Effector memory CD8-positive, alpha-beta T cell (primary cell): ENCODE measurements at regions not wholly inside any gene's neighbourhood (a gene's known extent, or its start where the extent isn't known, plus 50 kb on each side); places are given as distances from the start of the nearest gene placed in this dataset.

Experiments used
- ATAC-seq: fragments of 150-1000 bp; cut with Tn5 transposase; replicated peaks from 2 replicates; pipeline ENCODE4 v1.10.0; 2021; ENCODE audit warnings: mild to moderate bottlenecking, moderate library complexity
- DNase-seq, 3 experiments: peaks; one replicate each; pipeline ENCODE4 v3.0.0; 2021
- H3K27ac Mint-ChIP-seq, 2 donors: one replicate each; pipeline ENCODE4 v1.8.0; 2022; ENCODE audit warnings: mild to moderate bottlenecking in 2 of 2, mixed read lengths in 2 of 2, moderate library complexity in 2 of 2
- H3K27me3 Mint-ChIP-seq, 2 donors: one replicate each; pipeline ENCODE4 v1.8.0; 2022; ENCODE audit warnings: mixed read lengths in 2 of 2
- H3K36me3 Mint-ChIP-seq: one replicate; pipeline ENCODE4 v1.8.0; 2022; ENCODE audit warnings: mild to moderate bottlenecking, moderate library complexity, mixed read lengths; ENCODE audit not compliant: insufficient read depth
- H3K4me1 Mint-ChIP-seq, 2 donors: one replicate each; pipeline ENCODE4 v1.8.0; 2022; ENCODE audit warnings: low read depth in 2 of 2, mixed read lengths in 2 of 2
- H3K4me3 Mint-ChIP-seq, 2 donors: one replicate each; pipeline ENCODE4 v1.8.0; 2022; ENCODE audit warnings: mild to moderate bottlenecking in 2 of 2, mixed read lengths in 2 of 2, moderate library complexity in 2 of 2
- H3K9me3 Mint-ChIP-seq, 2 donors: one replicate each; pipeline ENCODE4 v1.8.0; 2022; ENCODE audit warnings: mixed read lengths in 2 of 2

GRCh38 chr6:133610971-133611370, 277.9 kb upstream of the TCF21 start:
- H3K4me3 Mint-ChIP-seq: no peak overlapping the region
- DNase-seq: no peak
- no peaks in the 10 kb centered on the region for H3K36me3 Mint-ChIP-seq
- no peaks in the 10 kb centered on the region for H3K27me3 Mint-ChIP-seq
- no peak overlapping the region for H3K27ac Mint-ChIP-seq
- H3K9me3 Mint-ChIP-seq: peaks cover 0 to 3% of the 10 kb centered on the region in 2 donors
- H3K4me1 Mint-ChIP-seq: no peaks in the 10 kb centered on the region
- no peak for ATAC-seq

DNA sequence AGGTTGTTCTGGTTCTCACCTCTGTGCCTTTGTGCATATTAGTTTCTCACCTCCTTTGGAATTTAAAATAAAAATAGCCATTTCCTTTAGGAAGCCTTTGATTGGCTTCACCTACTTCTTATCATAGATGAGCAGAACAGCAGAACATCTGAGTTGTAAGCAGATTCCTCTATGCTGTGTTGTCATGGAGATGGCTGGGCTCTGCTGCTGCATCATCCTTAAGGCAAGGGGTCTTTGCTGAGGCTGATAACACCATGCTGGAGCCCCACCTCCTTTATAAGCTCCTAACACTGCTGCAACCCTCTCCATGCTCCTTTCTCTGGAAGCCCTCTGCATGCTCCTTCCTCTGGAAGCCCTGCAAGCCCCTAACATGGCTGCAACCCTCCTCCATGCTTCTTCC, 276.5 kb upstream of the TCF21 start:
- ATAC-seq (no peak), DNase-seq (no peak)
- H3K27me3 Mint-ChIP-seq: no peaks in the 10 kb centered on the region
- H3K36me3 Mint-ChIP-seq: no peaks in the 10 kb centered on the region
- H3K4me3 Mint-ChIP-seq: no peak overlapping the region
- no peak overlapping the region for H3K27ac Mint-ChIP-seq
- H3K4me1 Mint-ChIP-seq: no peaks in the 10 kb centered on the region
- H3K9me3 Mint-ChIP-seq: peaks cover 4 to 11% of the 10 kb centered on the region in 2 donors

- H3K27me3 Mint-ChIP-seq: no peaks in the 10 kb centered on the region
- DNase-seq (no peak), ATAC-seq (no peak)
- no peak overlapping the region for H3K27ac Mint-ChIP-seq
- peaks cover 7 to 14% of the 10 kb centered on the region in 2 donors for H3K9me3 Mint-ChIP-seq
- no peaks in the 10 kb centered on the region for H3K4me1 Mint-ChIP-seq
- no peak overlapping the region for H3K4me3 Mint-ChIP-seq
- no peaks in the 10 kb centered on the region for H3K36me3 Mint-ChIP-seq
Observed at GRCh38 chr6:133613211-133613610, 275.7 kb upstream of the TCF21 start.

DNA sequence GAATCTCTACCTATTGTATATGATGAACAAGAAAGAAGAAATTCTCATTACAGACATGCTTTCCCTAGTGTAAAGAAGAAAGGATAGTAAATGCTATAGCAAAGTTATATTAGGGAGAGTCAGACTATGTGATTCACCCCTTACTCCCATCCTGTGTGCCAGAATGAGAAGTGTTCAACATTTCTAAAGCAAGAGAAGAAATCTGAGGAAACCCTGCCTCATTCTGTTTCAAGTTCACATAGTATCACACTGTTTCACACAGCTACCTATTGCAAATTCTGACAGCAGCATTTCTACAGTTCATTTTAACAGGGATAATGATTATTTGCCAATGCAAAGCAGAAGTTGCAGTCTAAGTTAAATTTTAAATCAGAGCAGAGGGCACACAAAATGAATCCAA, 267.2 kb upstream of the TCF21 start:
- H3K4me1 Mint-ChIP-seq: no peaks in the 10 kb centered on the region
- no peak overlapping the region for H3K4me3 Mint-ChIP-seq
- no peak overlapping the region for H3K27ac Mint-ChIP-seq
- no peak for ATAC-seq
- no peak for DNase-seq
- H3K27me3 Mint-ChIP-seq: no peaks in the 10 kb centered on the region
- no peaks in the 10 kb centered on the region for H3K36me3 Mint-ChIP-seq
- H3K9me3 Mint-ChIP-seq: peaks cover 9 to 14% of the 10 kb centered on the region in 2 donors

GRCh38 chr6:133623065-133623464, 265.8 kb upstream of the TCF21 start:
- peaks cover 2 to 7% of the 10 kb centered on the region in 2 donors for H3K9me3 Mint-ChIP-seq
- no peak overlapping the region for H3K4me3 Mint-ChIP-seq
- ATAC-seq: no peak
- no peaks in the 10 kb centered on the region for H3K36me3 Mint-ChIP-seq
- DNase-seq: no peak
- no peaks in the 10 kb centered on the region for H3K27me3 Mint-ChIP-seq
- H3K4me1 Mint-ChIP-seq: no peaks in the 10 kb centered on the region
- no peak overlapping the region for H3K27ac Mint-ChIP-seq

DNA sequence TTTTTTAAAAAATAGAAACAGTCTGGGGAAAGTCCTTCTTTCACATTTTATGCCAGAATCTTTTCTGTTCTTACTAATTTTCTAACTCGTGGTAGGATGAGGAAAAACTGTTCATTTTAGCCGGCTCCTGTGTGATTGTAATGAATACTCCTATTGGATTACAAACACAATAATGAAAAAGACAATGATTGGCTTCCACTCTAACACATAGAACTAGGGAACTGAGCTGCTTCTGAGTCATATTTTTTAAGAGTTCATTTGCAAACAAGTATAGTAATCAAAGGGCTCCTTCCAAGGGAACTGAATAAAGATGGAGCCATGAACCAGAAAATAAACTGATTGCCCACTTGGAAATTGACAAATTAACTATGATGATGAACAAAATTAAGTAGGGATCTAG, 265.3 kb upstream of the TCF21 start:
- DNase-seq (no peak), ATAC-seq (no peak)
- Mint-ChIP-seq H3K36me3 (no peaks in the 10 kb centered on the region), H3K4me3 (no peak overlapping the region), H3K4me1 (no peaks in the 10 kb centered on the region), H3K27me3 (no peaks in the 10 kb centered on the region), H3K9me3 (peaks cover 2 to 3% of the 10 kb centered on the region in 2 donors), H3K27ac (no peak overlapping the region)

- Mint-ChIP-seq H3K4me3 (no peak overlapping the region), H3K36me3 (no peaks in the 10 kb centered on the region), H3K27me3 (no peaks in the 10 kb centered on the region), H3K4me1 (no peaks in the 10 kb centered on the region), H3K9me3 (peaks cover 0 to 2% of the 10 kb centered on the region in 2 donors), H3K27ac (no peak overlapping the region)
- DNase-seq (no peak), ATAC-seq (no peak)
Observed at GRCh38 chr6:133626096-133626666, 262.7 kb upstream of the TCF21 start.

GRCh38 chr6:133629970-133630369, 258.9 kb upstream of the TCF21 start:
- Mint-ChIP-seq H3K27me3 (no peaks in the 10 kb centered on the region), H3K4me3 (no peak overlapping the region), H3K4me1 (no peaks in the 10 kb centered on the region), H3K36me3 (no peaks in the 10 kb centered on the region), H3K9me3 (no peaks in the 10 kb centered on the region), H3K27ac (no peak overlapping the region)
- DNase-seq (no peak), ATAC-seq (no peak)

DNA sequence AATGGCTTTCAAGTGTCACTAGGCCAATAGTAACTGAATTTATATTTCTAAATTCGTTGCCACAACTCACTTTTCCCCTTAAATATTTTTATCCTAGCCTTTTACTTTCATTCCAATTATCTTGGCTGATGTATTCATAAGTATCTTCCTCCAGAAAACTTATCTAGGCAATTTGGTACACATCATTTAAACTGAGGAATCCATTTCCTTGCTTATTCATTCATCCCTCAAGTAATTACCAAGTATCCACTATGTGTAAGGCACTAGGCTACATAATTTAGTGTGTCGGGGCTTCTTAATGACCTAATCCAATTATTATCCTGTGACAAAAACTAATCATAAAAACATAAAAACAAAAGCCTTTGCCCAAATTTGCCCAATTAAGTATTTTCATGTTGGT, 258.3 kb upstream of the TCF21 start:
- no peak overlapping the region for H3K27ac Mint-ChIP-seq

DNA sequence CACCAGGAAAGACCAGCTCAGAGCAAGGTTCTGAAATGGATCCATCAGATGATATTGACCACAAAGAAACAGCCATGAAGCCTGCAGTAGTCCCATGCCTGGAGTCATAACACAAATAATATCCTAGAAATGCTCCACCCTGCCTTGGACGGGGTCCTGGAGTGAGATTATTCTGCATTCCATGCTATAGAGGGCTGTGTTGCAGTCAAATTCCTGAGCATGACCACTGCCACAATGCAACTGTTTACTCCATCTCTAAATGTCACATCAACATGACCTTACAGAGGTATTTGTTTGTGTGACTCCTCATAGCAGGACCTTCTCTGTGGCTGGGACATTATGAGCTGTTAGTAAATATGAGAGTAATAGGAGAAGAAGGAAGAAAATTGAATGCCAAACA, 257.5 kb upstream of the TCF21 start:
- H3K36me3 Mint-ChIP-seq: no peaks in the 10 kb centered on the region
- no peaks in the 10 kb centered on the region for H3K4me1 Mint-ChIP-seq
- H3K9me3 Mint-ChIP-seq: no peaks in the 10 kb centered on the region
- no peaks in the 10 kb centered on the region for H3K27me3 Mint-ChIP-seq
- no peak overlapping the region for H3K27ac Mint-ChIP-seq
- no peak overlapping the region for H3K4me3 Mint-ChIP-seq
- DNase-seq (no peak), ATAC-seq (no peak)

More for the DNA sequence above, 258.3 kb upstream of the TCF21 start:
- DNase-seq (no peak), ATAC-seq (no peak)
- no peak overlapping the region for H3K4me3 Mint-ChIP-seq
- H3K4me1 Mint-ChIP-seq: no peaks in the 10 kb centered on the region
- H3K27me3 Mint-ChIP-seq: no peaks in the 10 kb centered on the region
- H3K9me3 Mint-ChIP-seq: no peaks in the 10 kb centered on the region
- no peaks in the 10 kb centered on the region for H3K36me3 Mint-ChIP-seq

GRCh38 chr6:133632206-133632605, 256.7 kb upstream of the TCF21 start:
- ATAC-seq: no peak
- Mint-ChIP-seq H3K27ac (no peak overlapping the region), H3K4me3 (no peak overlapping the region), H3K36me3 (no peaks in the 10 kb centered on the region), H3K4me1 (no peaks in the 10 kb centered on the region), H3K27me3 (no peaks in the 10 kb centered on the region), H3K9me3 (no peaks in the 10 kb centered on the region)
- no peak for DNase-seq

DNA sequence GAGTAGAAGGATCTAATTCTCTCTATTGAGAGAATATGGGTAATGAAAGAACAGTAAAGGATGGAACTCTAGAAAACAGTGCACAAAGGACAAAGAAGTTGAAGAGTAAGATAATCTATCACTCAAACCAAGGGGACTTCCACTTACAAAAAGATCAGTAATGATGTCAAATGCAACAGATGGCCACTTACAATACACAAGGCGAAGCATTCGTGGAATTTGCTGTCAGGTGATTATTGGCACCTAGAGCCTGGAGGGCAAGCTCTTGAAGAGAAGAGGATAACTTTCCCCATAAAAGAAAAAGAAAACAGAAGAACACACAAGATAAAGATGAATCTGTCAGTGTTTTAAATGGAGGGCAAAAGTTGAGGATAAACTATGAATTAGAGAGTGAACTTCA, 256.0 kb upstream of the TCF21 start:
- Mint-ChIP-seq H3K27ac (no peak overlapping the region), H3K9me3 (no peaks in the 10 kb centered on the region), H3K4me3 (no peak overlapping the region), H3K4me1 (no peaks in the 10 kb centered on the region), H3K36me3 (no peaks in the 10 kb centered on the region), H3K27me3 (no peaks in the 10 kb centered on the region)
- ATAC-seq: no peak
- no peak for DNase-seq

GRCh38 chr6:133634474-133634873, 254.4 kb upstream of the TCF21 start:
- no peaks in the 10 kb centered on the region for H3K36me3 Mint-ChIP-seq
- no peaks in the 10 kb centered on the region for H3K4me1 Mint-ChIP-seq
- peaks cover 0 to 10% of the 10 kb centered on the region in 2 donors for H3K9me3 Mint-ChIP-seq
- DNase-seq: no peak
- H3K4me3 Mint-ChIP-seq: no peak overlapping the region
- H3K27ac Mint-ChIP-seq: no peak overlapping the region
- ATAC-seq: no peak
- H3K27me3 Mint-ChIP-seq: no peaks in the 10 kb centered on the region

- no peak for ATAC-seq
- H3K36me3 Mint-ChIP-seq: no peaks in the 10 kb centered on the region
- H3K9me3 Mint-ChIP-seq: peaks cover 0 to 10% of the 10 kb centered on the region in 2 donors
- no peaks in the 10 kb centered on the region for H3K4me1 Mint-ChIP-seq
- DNase-seq: no peak
- H3K4me3 Mint-ChIP-seq: no peak overlapping the region
- no peak overlapping the region for H3K27ac Mint-ChIP-seq
- no peaks in the 10 kb centered on the region for H3K27me3 Mint-ChIP-seq
Observed at GRCh38 chr6:133635447-133635846, 253.5 kb upstream of the TCF21 start.

- H3K27me3 Mint-ChIP-seq: no peaks in the 10 kb centered on the region
- no peak for ATAC-seq
- H3K4me1 Mint-ChIP-seq: no peaks in the 10 kb centered on the region
- H3K36me3 Mint-ChIP-seq: no peaks in the 10 kb centered on the region
- no peak overlapping the region for H3K27ac Mint-ChIP-seq
- DNase-seq: no peak
- H3K4me3 Mint-ChIP-seq: no peak overlapping the region
- peaks cover 0 to 10% of the 10 kb centered on the region in 2 donors for H3K9me3 Mint-ChIP-seq
Observed at GRCh38 chr6:133637436-133637835, 251.5 kb upstream of the TCF21 start.
